ENCODE measurements at regions not wholly inside any gene's neighbourhood (a gene's known extent, or its start where the extent isn't known, plus 50 kb on each side); places are given as distances from the start of the nearest gene placed in this dataset.

DNA sequence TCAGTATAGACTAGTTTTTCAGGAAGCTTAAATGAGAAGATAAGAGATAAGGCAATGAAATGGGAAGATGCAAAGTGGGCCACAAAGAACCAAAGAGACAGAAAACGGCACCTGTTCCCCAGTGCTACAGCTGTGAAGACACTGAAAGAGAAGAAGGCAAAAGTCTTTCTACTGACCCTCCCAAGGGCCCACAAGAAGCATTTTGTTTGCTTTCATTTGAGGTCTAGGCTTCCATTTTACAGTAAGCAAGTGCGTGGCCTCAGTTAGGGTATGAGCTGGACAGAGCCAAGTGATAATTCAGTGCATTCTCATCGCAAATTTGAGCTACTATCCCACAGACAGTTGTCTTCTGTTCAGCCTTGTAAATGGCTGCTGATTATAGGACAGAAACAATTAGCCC, 53.4 kb upstream of the STK17B start:
- H3K27me3 ChIP-seq, result no peaks in the 10 kb centered on the region
- H3K9me3 ChIP-seq, result no peaks in the 10 kb centered on the region
- intact Hi-C loops (cut with DNase I; ENCODE audit: low total_unique reads) (no loop called here), in situ Hi-C loops (cut with MboI; ENCODE audit: low pct_ligation_motif_present in 1 of 4, low pct_unique_long_range_greater_than_20kb in 1 of 4, low sequenced_read_pairs in 3 of 4) (no loop called here)
- TF ChIP-seq POLR2AphosphoS5 (IDR thresholded peaks at IDR 0.05), result no peak
- TF ChIP-seq, protein P1, sequence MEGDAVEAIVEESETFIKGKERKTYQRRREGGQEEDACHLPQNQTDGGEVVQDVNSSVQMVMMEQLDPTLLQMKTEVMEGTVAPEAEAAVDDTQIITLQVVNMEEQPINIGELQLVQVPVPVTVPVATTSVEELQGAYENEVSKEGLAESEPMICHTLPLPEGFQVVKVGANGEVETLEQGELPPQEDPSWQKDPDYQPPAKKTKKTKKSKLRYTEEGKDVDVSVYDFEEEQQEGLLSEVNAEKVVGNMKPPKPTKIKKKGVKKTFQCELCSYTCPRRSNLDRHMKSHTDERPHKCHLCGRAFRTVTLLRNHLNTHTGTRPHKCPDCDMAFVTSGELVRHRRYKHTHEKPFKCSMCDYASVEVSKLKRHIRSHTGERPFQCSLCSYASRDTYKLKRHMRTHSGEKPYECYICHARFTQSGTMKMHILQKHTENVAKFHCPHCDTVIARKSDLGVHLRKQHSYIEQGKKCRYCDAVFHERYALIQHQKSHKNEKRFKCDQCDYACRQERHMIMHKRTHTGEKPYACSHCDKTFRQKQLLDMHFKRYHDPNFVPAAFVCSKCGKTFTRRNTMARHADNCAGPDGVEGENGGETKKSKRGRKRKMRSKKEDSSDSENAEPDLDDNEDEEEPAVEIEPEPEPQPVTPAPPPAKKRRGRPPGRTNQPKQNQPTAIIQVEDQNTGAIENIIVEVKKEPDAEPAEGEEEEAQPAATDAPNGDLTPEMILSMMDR (IDR thresholded peaks at IDR 0.05), result no peak
- TF ChIP-seq POLR2A (IDR thresholded peaks at IDR 0.05), result no peak
- TF ChIP-seq EP300 (IDR thresholded peaks at IDR 0.05; ENCODE audit: low read depth), result no peak
- no peaks in the 10 kb centered on the region for H3K4me1 ChIP-seq
- H3K36me3 ChIP-seq, result no peaks in the 10 kb centered on the region
- DNase-seq, result no peak
- H3K27ac ChIP-seq, result no peak overlapping the region
- WGBS, 2 donors (ENCODE audit: low coverage in 1 of 2), result 69 to 92% methylated on average over 3 of the region's 3 CpGs
- H3K4me3 ChIP-seq, result no peak overlapping the region

DNA sequence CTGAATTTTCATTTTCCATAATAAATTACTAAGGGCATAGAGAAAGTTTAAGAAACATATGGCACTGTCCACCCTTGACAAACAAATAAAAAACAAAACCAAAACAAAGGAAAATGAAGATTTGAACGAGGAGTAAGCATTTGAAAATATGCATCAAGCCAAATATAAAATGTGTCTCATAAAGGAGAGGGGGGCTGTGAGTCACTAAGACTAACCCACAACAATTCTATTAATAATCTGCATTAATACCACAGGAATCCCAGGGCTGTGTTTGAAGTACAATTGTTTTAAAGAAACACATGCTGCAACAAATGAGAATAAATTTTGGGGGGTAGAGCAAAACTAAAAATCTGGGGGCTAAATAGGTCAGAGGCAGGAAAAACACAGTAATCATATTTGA, 53.8 kb upstream of the STK17B start:
- Histone ChIP-seq H3K27ac (no peak overlapping the region), H3K4me3 (no peak overlapping the region), H3K27me3 (no peaks in the 10 kb centered on the region), H3K4me1 (no peaks in the 10 kb centered on the region), H3K36me3 (no peaks in the 10 kb centered on the region), H3K9me3 (no peaks in the 10 kb centered on the region)
- WGBS, 2 donors (ENCODE audit: low coverage in 1 of 2), result 21 to 62% methylated on average over 1 of the region's 1 CpG
- no peak for TF ChIP-seq POLR2A (IDR thresholded peaks at IDR 0.05)
- TF ChIP-seq POLR2AphosphoS5 (IDR thresholded peaks at IDR 0.05), result no peak
- TF ChIP-seq, protein P1 (IDR thresholded peaks at IDR 0.05), result no peak
- no peak for TF ChIP-seq EP300 (IDR thresholded peaks at IDR 0.05; ENCODE audit: low read depth)
- in situ Hi-C loops (cut with MboI; ENCODE audit: low pct_ligation_motif_present in 1 of 4, low pct_unique_long_range_greater_than_20kb in 1 of 4, low sequenced_read_pairs in 3 of 4) (no loop called here), intact Hi-C loops (cut with DNase I; ENCODE audit: low total_unique reads) (no loop called here)
- no peak for DNase-seq

DNA sequence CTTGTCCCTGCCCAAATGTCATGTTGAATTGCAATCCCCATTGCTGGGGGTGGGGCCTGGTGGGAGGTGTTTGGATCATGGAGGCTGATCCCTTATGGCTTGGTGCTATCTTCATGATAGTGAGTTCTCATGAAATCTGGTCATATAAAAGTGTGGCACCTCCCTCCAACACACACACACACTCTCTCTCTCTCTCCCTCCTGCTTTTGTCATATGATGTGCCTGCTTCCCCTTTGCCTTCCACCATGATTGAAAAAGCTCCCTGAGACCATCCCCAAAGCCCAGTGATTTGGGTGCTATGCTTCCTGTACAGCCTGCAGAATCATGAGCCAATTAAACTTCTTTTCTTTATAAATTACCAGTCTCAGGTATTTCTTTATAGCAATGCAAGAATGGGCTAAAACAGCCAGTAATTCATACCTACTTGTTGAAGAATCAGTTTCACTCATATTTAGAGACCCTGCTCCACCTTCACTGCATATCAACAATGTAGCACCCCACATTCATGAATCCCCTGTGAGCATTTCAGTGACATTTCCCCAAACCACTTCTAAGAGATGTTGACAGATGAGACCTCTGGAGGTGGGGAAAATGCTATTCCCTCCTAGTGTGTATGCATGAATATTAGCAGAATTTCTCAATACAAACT, 54.8 kb upstream of the STK17B start:
- no peaks in the 10 kb centered on the region for H3K9me3 ChIP-seq
- intact Hi-C loops (cut with DNase I; ENCODE audit: low total_unique reads), result no loop called here
- H3K27me3 ChIP-seq, result no peaks in the 10 kb centered on the region
- H3K4me3 ChIP-seq, result no peak overlapping the region
- no peak for DNase-seq
- in situ Hi-C loops (cut with MboI; ENCODE audit: low pct_ligation_motif_present in 1 of 4, low pct_unique_long_range_greater_than_20kb in 1 of 4, low sequenced_read_pairs in 3 of 4), result no loop called here
- no peaks in the 10 kb centered on the region for H3K4me1 ChIP-seq
- H3K27ac ChIP-seq, result no peak overlapping the region
- TF ChIP-seq EP300 (IDR thresholded peaks at IDR 0.05; ENCODE audit: low read depth), result no peak
- no peak for TF ChIP-seq POLR2AphosphoS5 (IDR thresholded peaks at IDR 0.05)
- TF ChIP-seq, protein P1 (IDR thresholded peaks at IDR 0.05), result no peak
- TF ChIP-seq POLR2A (IDR thresholded peaks at IDR 0.05), result no peak
- H3K36me3 ChIP-seq, result no peaks in the 10 kb centered on the region

DNA sequence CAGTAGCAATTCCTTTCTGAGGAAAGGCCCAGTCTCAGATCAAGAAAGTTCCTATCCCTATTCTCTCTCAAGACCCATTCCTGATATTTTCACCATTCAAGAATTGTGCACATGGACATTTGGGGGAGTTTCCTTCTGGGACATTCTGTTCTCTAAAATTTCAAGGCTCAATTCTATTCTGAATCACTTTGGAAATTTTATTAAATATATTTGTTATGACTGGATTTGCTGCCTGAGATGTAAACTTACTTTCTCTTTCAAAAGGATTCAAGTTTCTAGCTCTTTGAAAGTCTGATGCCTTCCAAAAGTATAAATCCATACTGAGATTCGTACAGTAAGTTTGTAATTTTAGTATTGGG, 55.3 kb upstream of the STK17B start:
- Histone ChIP-seq H3K4me3 (no peak overlapping the region), H3K4me1 (no peaks in the 10 kb centered on the region), H3K27me3 (no peaks in the 10 kb centered on the region), H3K36me3 (no peaks in the 10 kb centered on the region), H3K27ac (no peak overlapping the region), H3K9me3 (no peaks in the 10 kb centered on the region)
- no peak for DNase-seq
- 70% methylated on average over 1 of the region's 1 CpG; no CpG with 5 or more reads in 1 of the 2 donors for WGBS, 2 donors (ENCODE audit: low coverage in 1 of 2)
- no peak for TF ChIP-seq POLR2AphosphoS5 (IDR thresholded peaks at IDR 0.05)
- TF ChIP-seq, protein P1 (IDR thresholded peaks at IDR 0.05), result no peak
- no peak for TF ChIP-seq POLR2A (IDR thresholded peaks at IDR 0.05)
- no peak for TF ChIP-seq EP300 (IDR thresholded peaks at IDR 0.05; ENCODE audit: low read depth)
- in situ Hi-C loops (cut with MboI; ENCODE audit: low pct_ligation_motif_present in 1 of 4, low pct_unique_long_range_greater_than_20kb in 1 of 4, low sequenced_read_pairs in 3 of 4) (no loop called here), intact Hi-C loops (cut with DNase I; ENCODE audit: low total_unique reads) (no loop called here)

Measured in transverse colon (tissue), 4 donors.